IPS-15b (cell line): ENCODE measurements at regions not wholly inside any gene's neighbourhood (a gene's known extent, or its start where the extent isn't known, plus 50 kb on each side); places are given as distances from the start of the nearest gene placed in this dataset.

ENCODE experiments used
- H3K27me3 ChIP-seq: one replicate; pipeline ENCODE4 v1.6.1; 2013; ENCODE audit warnings: low read length; ENCODE audit not compliant: control insufficient read depth, insufficient read depth
- H3K36me3 ChIP-seq: one replicate; pipeline ENCODE4 v1.6.1; 2013; ENCODE audit warnings: low read length; ENCODE audit not compliant: control insufficient read depth, insufficient read depth
- H3K4me1 ChIP-seq: one replicate; pipeline ENCODE4 v1.6.1; 2013; ENCODE audit warnings: mild to moderate bottlenecking, low read length; ENCODE audit not compliant: control insufficient read depth, insufficient read depth
- H3K4me3 ChIP-seq: one replicate; pipeline ENCODE4 v1.5.1; 2013; ENCODE audit warnings: low read depth, low read length
- H3K9ac ChIP-seq: one replicate; pipeline ENCODE4 v1.6.1; 2013; ENCODE audit warnings: low read depth, mild to moderate bottlenecking, low read length
- H3K9me3 ChIP-seq: one replicate; pipeline ENCODE4 v1.6.1; 2013; ENCODE audit warnings: mild to moderate bottlenecking, low read length; ENCODE audit not compliant: control insufficient read depth, insufficient read depth

- Histone ChIP-seq H3K4me3 (no peak overlapping the region), H3K36me3 (no peaks in the 10 kb centered on the region), H3K9ac (no peak overlapping the region), H3K27me3 (no peaks in the 10 kb centered on the region), H3K9me3 (no peaks in the 10 kb centered on the region), H3K4me1 (no peaks in the 10 kb centered on the region)
Measured at GRCh38 chr2:234812851-234813250, 139.0 kb upstream of the SH3BP4 start.

GRCh38 chr2:234808907-234809306 lies 142.9 kb upstream of the SH3BP4 start:
- H3K27me3 ChIP-seq = no peaks in the 10 kb centered on the region
- no peak overlapping the region for H3K9ac ChIP-seq
- no peaks in the 10 kb centered on the region for H3K36me3 ChIP-seq
- no peaks in the 10 kb centered on the region for H3K4me1 ChIP-seq
- H3K4me3 ChIP-seq = no peak overlapping the region
- peaks cover 2% of the 10 kb centered on the region for H3K9me3 ChIP-seq

- Histone ChIP-seq H3K27me3 (no peaks in the 10 kb centered on the region), H3K4me1 (no peaks in the 10 kb centered on the region), H3K9me3 (peaks cover 2% of the 10 kb centered on the region), H3K9ac (no peak overlapping the region), H3K4me3 (no peak overlapping the region), H3K36me3 (no peaks in the 10 kb centered on the region)
Measured at GRCh38 chr2:234806818-234807217, 145.0 kb upstream of the SH3BP4 start.

- Histone ChIP-seq H3K4me1 (no peaks in the 10 kb centered on the region), H3K9ac (no peak overlapping the region), H3K36me3 (no peaks in the 10 kb centered on the region), H3K27me3 (no peaks in the 10 kb centered on the region), H3K9me3 (peaks cover 2% of the 10 kb centered on the region), H3K4me3 (no peak overlapping the region)
Measured at GRCh38 chr2:234805836-234806235, 146.0 kb upstream of the SH3BP4 start.

- Histone ChIP-seq H3K4me1 (no peaks in the 10 kb centered on the region), H3K36me3 (no peaks in the 10 kb centered on the region), H3K27me3 (no peaks in the 10 kb centered on the region), H3K4me3 (no peak overlapping the region), H3K9me3 (peaks cover 2% of the 10 kb centered on the region), H3K9ac (no peak overlapping the region)
Measured at GRCh38 chr2:234804704-234805103, 147.1 kb upstream of the SH3BP4 start.

GRCh38 chr2:234802845-234803171 lies 149.0 kb upstream of the SH3BP4 start:
- H3K4me3 ChIP-seq = no peak overlapping the region
- H3K27me3 ChIP-seq = no peaks in the 10 kb centered on the region
- H3K9ac ChIP-seq = no peak overlapping the region
- H3K36me3 ChIP-seq = no peaks in the 10 kb centered on the region
- H3K9me3 ChIP-seq = peaks cover 2% of the 10 kb centered on the region
- no peaks in the 10 kb centered on the region for H3K4me1 ChIP-seq

- no peak overlapping the region for H3K4me3 ChIP-seq
- no peak overlapping the region for H3K9ac ChIP-seq
- peaks cover 2% of the 10 kb centered on the region for H3K9me3 ChIP-seq
Measured at GRCh38 chr2:234802071-234802844, 149.6 kb upstream of the SH3BP4 start.

GRCh38 chr2:234797566-234798250 lies 154.1 kb upstream of the SH3BP4 start:
- Histone ChIP-seq H3K9me3 (no peaks in the 10 kb centered on the region), H3K27me3 (no peaks in the 10 kb centered on the region), H3K36me3 (no peaks in the 10 kb centered on the region), H3K4me1 (no peaks in the 10 kb centered on the region), H3K9ac (no peak overlapping the region), H3K4me3 (no peak overlapping the region)

More at GRCh38 chr2:234802071-234802844, 149.6 kb upstream of the SH3BP4 start:
- Histone ChIP-seq H3K4me1 (no peaks in the 10 kb centered on the region), H3K36me3 (no peaks in the 10 kb centered on the region), H3K27me3 (no peaks in the 10 kb centered on the region)

GRCh38 chr2:234796045-234796591 lies 155.7 kb upstream of the SH3BP4 start:
- Histone ChIP-seq H3K4me3 (no peak overlapping the region), H3K9me3 (no peaks in the 10 kb centered on the region), H3K4me1 (no peaks in the 10 kb centered on the region), H3K27me3 (no peaks in the 10 kb centered on the region), H3K36me3 (no peaks in the 10 kb centered on the region), H3K9ac (no peak overlapping the region)

- Histone ChIP-seq H3K36me3 (no peaks in the 10 kb centered on the region), H3K27me3 (peaks cover 1% of the 10 kb centered on the region), H3K4me3 (no peak overlapping the region), H3K9ac (no peak overlapping the region), H3K9me3 (no peaks in the 10 kb centered on the region), H3K4me1 (no peaks in the 10 kb centered on the region)
Measured at GRCh38 chr2:234795272-234795920, 156.4 kb upstream of the SH3BP4 start.

GRCh38 chr2:234794866-234795265 lies 157.0 kb upstream of the SH3BP4 start:
- Histone ChIP-seq H3K4me1 (no peaks in the 10 kb centered on the region), H3K27me3 (peaks cover 3% of the 10 kb centered on the region), H3K9ac (no peak overlapping the region), H3K36me3 (no peaks in the 10 kb centered on the region), H3K4me3 (no peak overlapping the region), H3K9me3 (no peaks in the 10 kb centered on the region)
